Activated B cell treated with CpG ODN at 0.5 μM for 24 hours (primary cell): ENCODE measurements at regions not wholly inside any gene's neighbourhood (a gene's known extent, or its start where the extent isn't known, plus 50 kb on each side); places are given as distances from the start of the nearest gene placed in this dataset.

ENCODE experiments used
- ATAC-seq: fragments of 200-7000 bp; cut with Tn5 transposase; one replicate; pipeline ENCODE4 v1.10.0; 2021; ENCODE audit warnings: low read depth, mild to moderate bottlenecking, moderate library complexity
- CTCF ChIA-PET: fragments of 350-600 bp; sonication (Branson Sonifier 250); formaldehyde crosslinking; loops from one replicate; lab custom pipeline; 2021; ENCODE audit warnings: antibody characterized with exemption; lab: Charles Lee
- POLR2A ChIA-PET: fragments of 350-600 bp; sonication (Branson Sonifier 250); formaldehyde crosslinking; loops from one replicate; lab custom pipeline; 2021; ENCODE audit warnings: antibody characterized with exemption; lab: Charles Lee
- DNase-seq: peaks from one replicate; pipeline ENCODE4 v3.0.0; 2022
- H3K27ac Mint-ChIP-seq: one replicate; pipeline ENCODE4 v1.8.0; 2020; ENCODE audit warnings: mixed read lengths
- H3K27me3 Mint-ChIP-seq: one replicate; pipeline ENCODE4 v1.8.0; 2021; ENCODE audit warnings: mixed read lengths
- H3K36me3 Mint-ChIP-seq: one replicate; pipeline ENCODE4 v1.8.0; 2021; ENCODE audit warnings: low read depth, mixed read lengths
- H3K4me1 Mint-ChIP-seq: one replicate; pipeline ENCODE4 v1.8.0; 2021; ENCODE audit warnings: mixed read lengths
- H3K4me3 Mint-ChIP-seq: one replicate; pipeline ENCODE4 v1.8.0; 2020; ENCODE audit warnings: mild to moderate bottlenecking, mixed read lengths
- H3K9me3 Mint-ChIP-seq: one replicate; pipeline ENCODE4 v1.8.0; 2020; ENCODE audit warnings: mixed read lengths
- intact Hi-C: fragments of 100-400 bp; cut with micrococcal nuclease; formaldehyde crosslinking; loops from one replicate; pipeline ENCODE4 v1.15.1; 2024
- TF ChIP-seq, protein P1 (sequence below): fragments of 200-600 bp; IDR thresholded peaks from one replicate; pipeline ENCODE4 v1.8.0; 2022; ENCODE audit warnings: antibody characterized with exemption, mild to moderate bottlenecking

DNA sequence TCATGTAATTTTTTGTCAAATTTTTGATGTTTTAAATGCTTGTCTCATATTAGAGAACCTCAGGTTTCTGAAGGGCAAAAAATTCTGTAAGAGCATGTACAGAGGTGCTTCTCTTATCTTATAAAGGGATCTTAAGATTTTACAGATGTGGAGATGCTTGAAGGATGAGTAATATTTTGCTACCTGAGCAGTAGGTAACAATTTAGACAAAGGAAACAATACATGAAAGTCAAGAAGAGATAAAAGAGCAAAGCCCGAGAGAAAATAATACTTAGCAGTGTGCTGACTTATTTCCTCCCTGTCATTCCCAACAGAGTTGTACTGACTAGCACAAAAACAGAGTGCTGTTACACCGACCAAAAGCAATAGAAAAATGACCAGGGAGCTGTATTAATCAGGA lies 98.1 kb upstream of the PTPRR start:
- ChIA-PET CTCF (no interaction called here), POLR2A (no interaction called here)
- no peak for ATAC-seq
- H3K4me3 Mint-ChIP-seq, result no peak overlapping the region
- DNase-seq, result no peak
- H3K4me1 Mint-ChIP-seq, result no peaks in the 10 kb centered on the region
- TF ChIP-seq, protein P1, sequence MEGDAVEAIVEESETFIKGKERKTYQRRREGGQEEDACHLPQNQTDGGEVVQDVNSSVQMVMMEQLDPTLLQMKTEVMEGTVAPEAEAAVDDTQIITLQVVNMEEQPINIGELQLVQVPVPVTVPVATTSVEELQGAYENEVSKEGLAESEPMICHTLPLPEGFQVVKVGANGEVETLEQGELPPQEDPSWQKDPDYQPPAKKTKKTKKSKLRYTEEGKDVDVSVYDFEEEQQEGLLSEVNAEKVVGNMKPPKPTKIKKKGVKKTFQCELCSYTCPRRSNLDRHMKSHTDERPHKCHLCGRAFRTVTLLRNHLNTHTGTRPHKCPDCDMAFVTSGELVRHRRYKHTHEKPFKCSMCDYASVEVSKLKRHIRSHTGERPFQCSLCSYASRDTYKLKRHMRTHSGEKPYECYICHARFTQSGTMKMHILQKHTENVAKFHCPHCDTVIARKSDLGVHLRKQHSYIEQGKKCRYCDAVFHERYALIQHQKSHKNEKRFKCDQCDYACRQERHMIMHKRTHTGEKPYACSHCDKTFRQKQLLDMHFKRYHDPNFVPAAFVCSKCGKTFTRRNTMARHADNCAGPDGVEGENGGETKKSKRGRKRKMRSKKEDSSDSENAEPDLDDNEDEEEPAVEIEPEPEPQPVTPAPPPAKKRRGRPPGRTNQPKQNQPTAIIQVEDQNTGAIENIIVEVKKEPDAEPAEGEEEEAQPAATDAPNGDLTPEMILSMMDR, result no peak
- H3K27me3 Mint-ChIP-seq, result no peaks in the 10 kb centered on the region
- intact Hi-C loops, result no loop called here
- H3K36me3 Mint-ChIP-seq, result no peaks in the 10 kb centered on the region
- H3K9me3 Mint-ChIP-seq, result no peaks in the 10 kb centered on the region
- H3K27ac Mint-ChIP-seq, result no peak overlapping the region

DNA sequence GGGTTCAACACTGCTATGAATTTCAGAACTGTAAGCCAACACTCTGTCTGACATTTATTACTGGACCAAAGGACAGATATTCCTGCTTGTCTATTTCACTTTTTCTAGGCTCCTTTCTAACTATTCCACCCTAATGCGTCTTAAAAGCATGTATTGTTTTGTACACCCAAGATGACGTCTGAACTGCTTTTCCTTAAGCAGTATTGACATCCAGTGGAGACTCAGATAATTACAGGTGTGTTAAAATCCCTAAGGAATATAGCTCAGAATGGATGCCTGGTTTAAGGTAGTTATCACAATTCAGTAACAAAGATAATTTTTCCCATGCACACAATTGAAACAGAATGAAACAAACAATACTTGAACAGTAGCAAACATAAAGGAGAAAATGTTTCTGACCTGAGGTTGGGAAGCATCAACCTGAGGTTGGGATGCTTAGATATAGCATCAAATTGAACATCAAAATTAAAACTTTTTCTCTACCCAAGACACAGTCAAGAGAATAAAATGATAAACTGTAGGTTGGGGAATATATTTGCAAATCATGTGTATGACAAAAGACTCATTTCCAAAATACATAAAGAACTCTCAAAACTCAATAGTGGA lies 93.7 kb upstream of the PTPRR start:
- no peaks in the 10 kb centered on the region for H3K36me3 Mint-ChIP-seq
- TF ChIP-seq, protein P1, result no peak
- no peak overlapping the region for H3K4me3 Mint-ChIP-seq
- H3K9me3 Mint-ChIP-seq, result no peaks in the 10 kb centered on the region
- ChIA-PET CTCF (no interaction called here), POLR2A (no interaction called here)
- ATAC-seq, result no peak
- no peaks in the 10 kb centered on the region for H3K4me1 Mint-ChIP-seq
- intact Hi-C loops, result no loop called here
- H3K27ac Mint-ChIP-seq, result no peak overlapping the region
- H3K27me3 Mint-ChIP-seq, result no peaks in the 10 kb centered on the region
- no peak for DNase-seq

DNA sequence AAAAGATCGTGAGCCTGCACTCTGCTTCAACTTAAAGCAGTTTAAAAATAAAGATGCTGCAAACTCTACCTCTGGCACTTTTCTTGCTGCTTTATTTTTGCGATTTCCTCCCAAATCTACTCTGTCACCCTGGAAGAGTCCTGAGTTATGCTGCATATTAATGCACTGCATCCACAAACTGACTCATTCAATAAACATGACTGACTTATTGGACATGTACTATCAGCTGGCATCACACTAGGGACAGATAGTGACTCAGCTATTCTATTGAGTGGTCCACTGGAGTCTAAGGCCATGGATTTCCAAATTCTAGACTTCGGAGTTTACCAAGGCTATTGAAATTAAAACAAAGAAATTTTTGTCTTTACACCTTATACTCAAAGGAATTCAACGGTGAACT lies 90.7 kb upstream of the PTPRR start:
- H3K36me3 Mint-ChIP-seq, result no peaks in the 10 kb centered on the region
- ATAC-seq, result no peak

DNA sequence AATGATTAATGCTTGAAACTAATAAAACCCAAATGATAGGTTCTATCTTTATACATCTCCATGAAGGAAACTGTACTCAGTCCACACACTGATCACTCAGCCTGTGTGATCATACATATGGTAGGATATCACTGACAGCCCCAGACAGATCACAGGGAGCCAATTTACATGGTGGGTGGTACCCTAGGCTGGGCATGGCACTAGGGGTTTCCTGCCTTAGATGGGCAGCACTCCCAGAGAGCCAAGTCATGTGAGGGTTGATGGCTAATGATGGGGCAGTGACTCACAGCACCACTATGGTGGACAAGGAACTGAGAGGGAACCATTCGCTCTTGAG lies 89.6 kb upstream of the PTPRR start:
- Mint-ChIP-seq H3K4me3 (no peak overlapping the region), H3K27ac (no peak overlapping the region), H3K27me3 (no peaks in the 10 kb centered on the region), H3K4me1 (no peaks in the 10 kb centered on the region), H3K36me3 (no peaks in the 10 kb centered on the region), H3K9me3 (no peaks in the 10 kb centered on the region)
- no peak for ATAC-seq
- CTCF ChIA-PET, result no interaction called here
- intact Hi-C loops, result no loop called here
- no peak for DNase-seq
- TF ChIP-seq, protein P1, result no peak
- POLR2A ChIA-PET, result no interaction called here

More for the DNA sequence above, 90.7 kb upstream of the PTPRR start:
- Mint-ChIP-seq H3K4me1 (no peaks in the 10 kb centered on the region), H3K9me3 (no peaks in the 10 kb centered on the region), H3K4me3 (no peak overlapping the region), H3K27ac (no peak overlapping the region), H3K27me3 (no peaks in the 10 kb centered on the region)
- no peak for DNase-seq
- ChIA-PET POLR2A (no interaction called here), CTCF (no interaction called here)
- TF ChIP-seq, protein P1, result no peak
- intact Hi-C loops, result no loop called here

DNA sequence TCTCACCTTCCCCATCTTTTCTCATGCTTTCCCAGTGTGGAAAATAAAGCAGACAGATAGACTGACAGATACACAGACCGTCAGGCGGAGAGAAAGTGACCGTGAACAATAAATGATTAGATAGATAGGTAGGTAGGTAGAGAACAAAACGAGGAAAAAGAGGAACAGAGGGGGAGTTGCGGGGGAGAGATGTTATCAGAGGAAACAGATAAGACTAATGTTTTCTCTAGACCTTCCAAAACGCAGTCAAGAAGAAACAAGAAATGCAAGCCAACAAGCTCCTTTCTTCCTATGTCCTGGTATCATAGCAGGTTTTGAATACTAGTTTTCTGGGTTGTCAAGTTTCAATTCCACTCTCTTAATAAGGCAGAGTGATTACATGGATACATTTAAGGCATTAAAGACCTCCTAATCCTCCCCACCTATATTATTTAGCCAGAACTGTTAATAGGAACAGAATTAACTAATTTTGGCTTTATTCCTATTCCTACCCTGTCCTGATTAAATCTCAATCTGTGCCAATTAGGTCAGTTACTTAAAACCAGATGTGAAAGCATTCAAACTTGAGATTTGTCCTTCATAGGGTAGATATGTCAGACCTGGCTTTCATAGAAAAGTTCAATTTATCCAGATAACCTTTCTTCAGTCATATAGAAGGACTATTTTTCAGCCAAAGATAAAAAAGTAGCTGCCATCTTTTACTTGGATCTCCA lies 89.0 kb upstream of the PTPRR start:
- ChIA-PET POLR2A (no interaction called here), CTCF (no interaction called here)
- TF ChIP-seq, protein P1, result no peak
- DNase-seq (no peak), ATAC-seq (no peak)
- Mint-ChIP-seq H3K9me3 (no peaks in the 10 kb centered on the region), H3K27ac (no peak overlapping the region), H3K27me3 (no peaks in the 10 kb centered on the region), H3K4me3 (no peak overlapping the region), H3K36me3 (no peaks in the 10 kb centered on the region), H3K4me1 (no peaks in the 10 kb centered on the region)
- intact Hi-C loops, result no loop called here
